Ascending aorta (tissue), 2 donors: ENCODE measurements at regions not wholly inside any gene's neighbourhood (a gene's known extent, or its start where the extent isn't known, plus 50 kb on each side); places are given as distances from the start of the nearest gene placed in this dataset.
"Not testable (repeated sequence)": the region's sequence is repeated elsewhere in the genome, so short reads cannot be mapped to it uniquely, and the experiment has no call there.

Experiments used
- DNase-seq, 2 donors: peaks; one replicate each; pipeline ENCODE4 v3.0.0-alpha.2; 2019; ENCODE audit warnings: low spot score in 2 of 2
- H3K27ac ChIP-seq, 2 donors: fragments of 200-600 bp; sonication (generic); one replicate each; pipeline ENCODE4 v1.5.1; 2016 to 2017; ENCODE audit warnings: mild to moderate bottlenecking in 1 of 2
- H3K27me3 ChIP-seq: fragments of 200-600 bp; sonication (generic); one replicate; pipeline ENCODE4 v1.5.1; 2017
- H3K36me3 ChIP-seq, 2 donors: fragments of 200-600 bp; sonication (generic); one replicate each; pipeline ENCODE4 v1.5.1; 2016
- H3K4me1 ChIP-seq, 2 donors: fragments of 200-600 bp; sonication (generic); one replicate each; pipeline ENCODE4 v1.5.1; 2016 to 2017; ENCODE audit warnings: mild to moderate bottlenecking in 1 of 2
- H3K4me3 ChIP-seq, 2 donors: fragments of 200-600 bp; sonication (generic); one replicate each; pipeline ENCODE4 v1.5.1; 2016 to 2017; ENCODE audit warnings: mild to moderate bottlenecking in 1 of 2
- H3K9me3 ChIP-seq, 2 donors: fragments of 200-600 bp; sonication (generic); one replicate each; pipeline ENCODE4 v1.5.1; 2016
- intact Hi-C: fragments of 100-400 bp; cut with DNase I; formaldehyde crosslinking; loops from one replicate; pipeline ENCODE4 v1.15.1; 2023
- TF ChIP-seq, protein P1 (sequence below), 3 experiments: fragments of 200-600 bp in 2 of 3; fragments of 450-650 bp in 1 of 3; sonication (generic) in 2 of 3; IDR thresholded peaks; one replicate each; pipeline ENCODE4 v1.5.1; 2016 to 2019; ENCODE audit warnings: antibody characterized with exemption in 3 of 3, mild to moderate bottlenecking in 1 of 3, moderate library complexity in 1 of 3

DNA sequence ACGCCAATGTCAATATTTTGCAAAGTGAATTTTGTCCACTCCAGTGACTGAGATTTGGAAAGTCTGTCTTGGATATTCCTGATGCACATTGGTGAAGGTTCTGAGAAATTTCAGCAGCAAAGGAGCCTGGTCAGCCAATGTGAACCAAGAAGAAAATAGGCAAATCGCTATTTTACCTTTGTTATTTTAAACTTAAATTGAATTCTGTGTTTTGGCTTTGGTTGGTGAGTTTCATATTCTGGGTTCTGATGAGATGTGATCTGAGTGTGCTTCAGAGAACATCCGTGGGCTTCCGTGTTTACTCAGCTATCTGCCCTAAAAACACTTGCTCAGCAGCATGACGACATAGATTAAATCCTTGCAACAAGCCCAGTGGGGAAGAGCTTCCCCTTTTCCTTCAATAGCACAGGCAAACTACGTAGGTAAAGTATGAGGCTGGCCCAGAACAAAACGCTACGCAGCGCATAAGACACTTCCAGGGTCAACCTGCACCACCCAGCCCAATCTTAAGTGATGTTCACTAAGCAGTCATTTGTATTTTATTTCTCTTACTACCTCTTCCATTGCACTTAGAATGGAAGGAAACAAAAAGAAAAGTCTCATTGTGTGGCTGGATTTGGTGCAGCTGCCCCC is 176.4 kb upstream of the KAZN start:
- no peaks in the 10 kb centered on the region for H3K27me3 ChIP-seq
- intact Hi-C loops: no loop called here
- H3K4me1 ChIP-seq: no peaks in the 10 kb centered on the region
- no peak for DNase-seq
- H3K9me3 ChIP-seq: no peaks in the 10 kb centered on the region
- TF ChIP-seq, protein P1, sequence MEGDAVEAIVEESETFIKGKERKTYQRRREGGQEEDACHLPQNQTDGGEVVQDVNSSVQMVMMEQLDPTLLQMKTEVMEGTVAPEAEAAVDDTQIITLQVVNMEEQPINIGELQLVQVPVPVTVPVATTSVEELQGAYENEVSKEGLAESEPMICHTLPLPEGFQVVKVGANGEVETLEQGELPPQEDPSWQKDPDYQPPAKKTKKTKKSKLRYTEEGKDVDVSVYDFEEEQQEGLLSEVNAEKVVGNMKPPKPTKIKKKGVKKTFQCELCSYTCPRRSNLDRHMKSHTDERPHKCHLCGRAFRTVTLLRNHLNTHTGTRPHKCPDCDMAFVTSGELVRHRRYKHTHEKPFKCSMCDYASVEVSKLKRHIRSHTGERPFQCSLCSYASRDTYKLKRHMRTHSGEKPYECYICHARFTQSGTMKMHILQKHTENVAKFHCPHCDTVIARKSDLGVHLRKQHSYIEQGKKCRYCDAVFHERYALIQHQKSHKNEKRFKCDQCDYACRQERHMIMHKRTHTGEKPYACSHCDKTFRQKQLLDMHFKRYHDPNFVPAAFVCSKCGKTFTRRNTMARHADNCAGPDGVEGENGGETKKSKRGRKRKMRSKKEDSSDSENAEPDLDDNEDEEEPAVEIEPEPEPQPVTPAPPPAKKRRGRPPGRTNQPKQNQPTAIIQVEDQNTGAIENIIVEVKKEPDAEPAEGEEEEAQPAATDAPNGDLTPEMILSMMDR (IDR thresholded peaks at IDR 0.05): no peak
- H3K4me3 ChIP-seq: no peak overlapping the region
- no peak overlapping the region for H3K27ac ChIP-seq
- no peaks in the 10 kb centered on the region for H3K36me3 ChIP-seq

DNA sequence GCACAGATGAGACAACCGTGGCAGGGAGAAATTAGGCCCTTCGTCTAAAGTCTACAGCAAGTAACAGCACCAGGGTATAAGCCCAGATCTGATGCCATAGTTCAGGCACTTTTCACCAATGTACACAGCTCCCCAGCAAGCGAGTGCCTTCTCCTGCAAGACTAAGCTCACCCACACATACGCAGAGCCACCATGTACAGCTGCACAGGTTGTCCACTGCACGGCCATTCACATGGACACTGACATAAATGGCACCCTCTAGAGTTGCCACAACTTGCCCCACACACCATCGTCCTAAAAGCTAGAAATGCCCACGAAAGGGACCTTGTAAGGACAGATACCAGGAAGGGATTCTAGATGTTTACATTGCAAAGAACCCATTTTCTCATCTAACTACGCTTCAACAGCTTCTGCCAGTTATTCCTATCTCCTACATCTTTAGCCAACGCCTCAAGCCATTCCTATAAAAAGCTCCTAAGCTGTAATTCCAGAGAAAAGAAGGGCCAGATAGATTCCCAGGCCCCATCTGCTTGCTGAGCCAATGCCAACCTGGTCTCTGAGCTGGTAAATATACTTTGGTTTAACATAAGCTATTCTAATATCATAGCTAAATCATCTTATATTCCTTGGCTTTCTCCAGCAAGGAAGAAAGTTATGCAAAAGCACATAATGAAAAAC is 174.0 kb upstream of the KAZN start:
- Histone ChIP-seq H3K4me3 (no peak overlapping the region), H3K27me3 (no peaks in the 10 kb centered on the region), H3K27ac (no peak overlapping the region), H3K9me3 (no peaks in the 10 kb centered on the region), H3K4me1 (no peaks in the 10 kb centered on the region), H3K36me3 (no peaks in the 10 kb centered on the region)
- TF ChIP-seq, protein P1 (IDR thresholded peaks at IDR 0.05): no peak
- DNase-seq: no peak
- intact Hi-C loops: no loop called here

DNA sequence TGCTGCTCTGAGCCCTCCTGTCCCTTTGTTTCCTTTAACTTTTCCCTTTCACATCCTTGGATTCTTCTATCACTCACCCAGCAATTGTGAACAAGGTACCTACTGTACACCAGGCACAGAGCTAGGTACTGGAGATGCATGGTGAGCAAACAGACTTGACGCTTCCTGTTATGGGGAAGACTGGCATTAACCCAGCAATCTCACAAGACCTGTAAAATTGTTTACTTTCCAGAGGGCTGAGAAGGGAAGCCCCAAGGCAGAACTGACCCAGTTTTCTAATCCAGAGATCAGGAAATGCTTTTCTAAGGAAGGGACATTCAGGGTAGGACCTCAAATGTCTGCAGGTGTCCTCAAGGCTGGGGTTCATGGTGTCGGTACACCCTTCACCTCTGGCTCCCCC is 171.6 kb upstream of the KAZN start:
- Histone ChIP-seq H3K4me3 (no peak overlapping the region), H3K27me3 (no peaks in the 10 kb centered on the region), H3K9me3 (no peaks in the 10 kb centered on the region), H3K4me1 (no peaks in the 10 kb centered on the region), H3K27ac (no peak overlapping the region), H3K36me3 (no peaks in the 10 kb centered on the region)
- intact Hi-C loops: no loop called here
- TF ChIP-seq, protein P1 (IDR thresholded peaks at IDR 0.05): no peak
- no peak for DNase-seq

DNA sequence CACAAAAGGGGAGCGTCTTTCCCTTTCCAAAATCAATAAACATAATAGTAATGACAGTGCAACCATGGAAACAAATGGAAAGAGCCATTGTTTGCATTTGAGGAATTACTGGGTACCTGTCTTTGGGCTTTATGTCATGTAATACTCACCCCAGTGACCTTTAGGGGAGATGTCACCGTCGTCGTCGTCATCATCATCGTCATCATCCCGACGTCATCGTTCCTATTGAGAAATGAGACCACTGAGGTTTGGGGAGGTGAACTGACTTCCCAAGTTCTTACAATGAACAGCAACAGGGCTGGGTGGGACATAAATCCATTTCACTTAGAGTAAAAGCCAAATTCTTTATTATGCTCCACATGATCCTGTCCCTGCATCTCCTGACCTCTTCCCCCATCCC is 168.9 kb upstream of the KAZN start:
- no peak overlapping the region for H3K27ac ChIP-seq
- intact Hi-C loops: no loop called here
- H3K36me3 ChIP-seq: no peaks in the 10 kb centered on the region
- no peak for DNase-seq
- no peak overlapping the region for H3K4me3 ChIP-seq
- H3K9me3 ChIP-seq: no peaks in the 10 kb centered on the region
- TF ChIP-seq, protein P1 (IDR thresholded peaks at IDR 0.05): no peak
- H3K4me1 ChIP-seq: no peaks in the 10 kb centered on the region
- H3K27me3 ChIP-seq: no peaks in the 10 kb centered on the region

DNA sequence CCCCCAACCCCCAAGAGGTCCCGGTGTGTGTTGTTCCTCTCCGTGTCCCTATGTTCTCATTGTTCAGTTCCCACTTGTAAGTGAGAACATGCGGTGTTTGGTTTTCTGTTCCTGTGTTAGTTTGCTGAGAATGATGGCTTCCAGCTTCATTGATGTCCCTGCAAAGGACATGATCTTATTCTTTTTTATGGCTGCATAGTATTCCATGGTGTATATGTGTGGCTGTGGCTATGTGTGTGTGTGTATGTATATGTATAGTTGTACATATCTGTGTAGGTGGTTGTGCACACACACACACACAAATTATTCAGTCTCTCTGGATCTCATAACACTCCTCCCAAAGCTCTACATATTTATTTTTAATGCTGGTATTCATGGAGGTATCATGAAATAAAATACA is 165.8 kb upstream of the KAZN start:
- H3K36me3 ChIP-seq, H3K27ac ChIP-seq, H3K4me3 ChIP-seq, DNase-seq, H3K9me3 ChIP-seq, H3K27me3 ChIP-seq, intact Hi-C loops, H3K4me1 ChIP-seq: not testable (repeated sequence)

DNA sequence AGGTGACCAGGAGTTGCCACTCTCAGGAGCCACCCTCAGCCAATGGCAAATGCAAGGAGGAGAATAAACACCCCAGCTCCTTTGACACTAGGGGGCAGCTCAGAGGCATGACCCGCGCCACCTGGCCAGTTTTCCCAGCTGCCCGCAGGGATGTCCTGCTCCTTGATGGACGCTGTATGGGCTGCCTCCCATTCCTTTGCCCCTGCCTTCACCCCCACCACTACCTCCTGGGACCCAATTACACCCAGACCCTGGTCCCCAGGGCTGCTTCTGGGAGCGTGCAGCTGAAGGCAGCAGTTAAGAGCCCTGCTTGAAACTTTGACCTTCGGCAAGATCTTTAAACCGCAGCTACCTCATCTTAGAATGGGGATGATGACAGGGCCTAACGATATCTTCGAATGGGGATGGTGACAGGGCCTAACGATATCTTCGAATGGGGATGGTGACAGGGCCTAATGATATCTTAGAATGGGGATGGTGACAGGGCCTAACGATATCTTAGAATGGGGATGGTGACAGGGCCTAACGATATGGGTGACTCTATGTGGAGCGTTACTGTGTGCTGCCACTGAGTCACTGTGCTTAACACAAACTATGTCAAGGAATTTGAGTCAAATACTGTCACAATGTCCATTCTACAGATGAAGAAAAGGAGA is 163.0 kb upstream of the KAZN start:
- TF ChIP-seq, protein P1 (IDR thresholded peaks at IDR 0.05): no peak
- intact Hi-C loops: no loop called here
- no peak for DNase-seq
- H3K36me3 ChIP-seq: no peaks in the 10 kb centered on the region
- H3K4me3 ChIP-seq: no peak overlapping the region
- H3K9me3 ChIP-seq: no peaks in the 10 kb centered on the region
- H3K27me3 ChIP-seq: no peaks in the 10 kb centered on the region
- H3K27ac ChIP-seq: no peak overlapping the region
- no peaks in the 10 kb centered on the region for H3K4me1 ChIP-seq
